GM19467 (cell line): ENCODE measurements at regions not wholly inside any gene's neighbourhood (a gene's known extent, or its start where the extent isn't known, plus 50 kb on each side); places are given as distances from the start of the nearest gene placed in this dataset.

Source experiments
- ATAC-seq: cut with Tn5 transposase; IDR thresholded peaks from one replicate; pipeline ENCODE4 v1.9.1; 2021; ENCODE audit warnings: mild to moderate bottlenecking, moderate library complexity; ENCODE audit not compliant: unreplicated experiment

GRCh38 chr6:132868057-132868456 is 53.7 kb downstream of the RPS12 start:
- ATAC-seq: no peak

GRCh38 chr6:132872923-132873322 is 58.6 kb downstream of the RPS12 start:
- peak; percentile 99 for ATAC-seq

GRCh38 chr6:132877003-132877402 is 62.6 kb downstream of the RPS12 start:
- ATAC-seq: no peak

GRCh38 chr6:132887204-132887603 is 72.8 kb downstream of the RPS12 start:
- ATAC-seq: no peak

- ATAC-seq: no peak
These were observed 74.3 kb downstream of the RPS12 start for GRCh38 chr6:132888701-132889100.

- ATAC-seq: no peak
These were observed 78.8 kb downstream of the RPS12 start for GRCh38 chr6:132892929-132893771.

GRCh38 chr6:132893772-132894490 is 79.6 kb downstream of the RPS12 start:
- no peak for ATAC-seq

GRCh38 chr6:132898376-132898775 is 84.0 kb downstream of the RPS12 start:
- ATAC-seq: no peak

- ATAC-seq: no peak
These were observed 86.5 kb downstream of the RPS12 start for GRCh38 chr6:132900849-132901248.

GRCh38 chr6:132902901-132903300 is 88.5 kb downstream of the RPS12 start:
- ATAC-seq: no peak

- ATAC-seq: no peak
These were observed 92.9 kb downstream of the RPS12 start for GRCh38 chr6:132907231-132907630.

GRCh38 chr6:132907914-132908313 is 93.5 kb downstream of the RPS12 start:
- no peak for ATAC-seq

- ATAC-seq: no peak
These were observed 95.4 kb downstream of the RPS12 start for GRCh38 chr6:132909742-132910141.

GRCh38 chr6:132910759-132911158 is 96.4 kb downstream of the RPS12 start:
- no peak for ATAC-seq

GRCh38 chr6:132919045-132919860 is 104.9 kb downstream of the RPS12 start:
- no peak for ATAC-seq

- no peak for ATAC-seq
These were observed 113.3 kb downstream of the RPS12 start for GRCh38 chr6:132927713-132928112.

GRCh38 chr6:132929141-132929540 is 114.8 kb downstream of the RPS12 start:
- no peak for ATAC-seq

- ATAC-seq: no peak
These were observed 116.9 kb downstream of the RPS12 start for GRCh38 chr6:132931313-132931712.

- no peak for ATAC-seq
These were observed 117.7 kb downstream of the RPS12 start for GRCh38 chr6:132931936-132932514.

GRCh38 chr6:132932588-132932987 is 118.2 kb downstream of the RPS12 start:
- ATAC-seq: no peak

- no peak for ATAC-seq
These were observed 118.7 kb downstream of the RPS12 start for GRCh38 chr6:132933090-132933489.
